ENCODE measurements at regions not wholly inside any gene's neighbourhood (a gene's known extent, or its start where the extent isn't known, plus 50 kb on each side); places are given as distances from the start of the nearest gene placed in this dataset.

DNA sequence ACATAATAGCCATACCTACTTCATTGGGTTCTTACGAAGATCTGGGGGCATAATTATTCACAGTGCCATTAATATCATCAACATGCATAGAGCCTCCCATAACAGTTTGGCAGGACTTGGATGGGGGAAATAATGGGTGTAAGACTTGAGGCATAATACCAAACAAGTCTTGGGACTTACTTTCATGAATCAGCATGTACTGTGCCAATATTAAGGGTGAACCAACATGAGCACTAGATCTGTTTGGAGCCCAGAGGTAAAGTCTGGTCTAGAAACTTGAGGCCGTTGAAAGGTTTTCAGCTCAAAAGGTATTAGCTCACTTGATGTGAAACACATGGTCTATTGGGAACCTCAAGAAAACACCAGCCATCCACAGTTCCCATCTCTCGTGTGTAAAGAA, 56.7 kb upstream of the ZC3H11B start:
- ChIA-PET CTCF (no interaction called here), POLR2A (no interaction called here)
- Histone ChIP-seq H3K4me3 (ENCODE audit: low read depth, low read length) (no peak overlapping the region), H3K4me1 (ENCODE audit: control insufficient read depth, insufficient read depth, low read length) (no peaks in the 10 kb centered on the region), H3K36me3 (ENCODE audit: control insufficient read depth in 2 of 2, insufficient read depth in 1 of 2, low read length in 2 of 2) (no peaks in the 10 kb centered on the region), H3K9me3 (ENCODE audit: control insufficient read depth, insufficient read depth, low read depth, low read length) (no peaks in the 10 kb centered on the region), H3K27ac (ENCODE audit: extremely low read depth, low read depth, low read length) (no peak overlapping the region)
- no peak for TF ChIP-seq ZNF521 (tag by site-specific recombination; IDR thresholded peaks at IDR 0.05)
- TF ChIP-seq PRDM1 (tag by site-specific recombination; IDR thresholded peaks at IDR 0.05) = no peak
- TF ChIP-seq HOXC10 (CRISPR knock-in tag; IDR thresholded peaks at IDR 0.05) = no peak
- no peak for TF ChIP-seq ZBTB48 (tag by site-specific recombination; IDR thresholded peaks at IDR 0.05)
- TF ChIP-seq ZNF514 (tag by site-specific recombination; IDR thresholded peaks at IDR 0.05) = no peak
- TF ChIP-seq SP2 (tag by site-specific recombination; IDR thresholded peaks at IDR 0.05) = no peak
- TF ChIP-seq ZNF768 (tag by site-specific recombination; IDR thresholded peaks at IDR 0.05) = no peak
- no peak for TF ChIP-seq ZNF785 (tag by site-specific recombination; IDR thresholded peaks at IDR 0.05)
- no peak for TF ChIP-seq ZNF404 (tag by site-specific recombination; IDR thresholded peaks at IDR 0.05)
- no peak for TF ChIP-seq ZNF629 (tag by site-specific recombination; IDR thresholded peaks at IDR 0.05)
- TF ChIP-seq ZNF10 (tag by site-specific recombination; IDR thresholded peaks at IDR 0.05) = no peak
- TF ChIP-seq ZNF211 (tag by site-specific recombination; IDR thresholded peaks at IDR 0.05; ENCODE audit: low read depth) = no peak
- no peak for TF ChIP-seq MZF1 (tag by site-specific recombination; IDR thresholded peaks at IDR 0.05; ENCODE audit: borderline replicate concordance)
- no peak for TF ChIP-seq ZNF830 (tag by site-specific recombination; IDR thresholded peaks at IDR 0.05; ENCODE audit: low read depth)
- TF ChIP-seq ZNF76 (tag by site-specific recombination; IDR thresholded peaks at IDR 0.05; ENCODE audit: borderline replicate concordance, low read depth) = no peak

DNA sequence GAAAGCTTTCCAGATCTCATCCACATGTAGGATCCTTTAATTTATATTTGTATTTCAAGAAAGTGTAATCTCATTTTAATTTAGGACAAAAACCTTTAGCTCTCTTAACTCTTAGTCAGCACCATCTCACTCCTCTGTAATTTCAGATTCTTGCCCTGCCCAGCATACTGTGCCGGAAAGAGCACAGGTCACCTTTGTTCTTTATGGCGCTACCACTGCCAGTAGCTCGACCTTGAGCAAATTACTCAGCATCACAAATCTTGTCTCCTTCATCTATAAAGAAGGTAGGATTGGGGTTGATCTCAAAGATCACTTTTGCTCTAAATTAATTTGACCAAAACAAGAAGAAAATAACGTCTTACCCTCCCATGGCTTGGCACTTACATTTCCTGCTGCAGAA, 56.1 kb upstream of the ZC3H11B start:
- Histone ChIP-seq H3K4me3 (ENCODE audit: low read depth, low read length) (no peak overlapping the region), H3K4me1 (ENCODE audit: control insufficient read depth, insufficient read depth, low read length) (no peaks in the 10 kb centered on the region), H3K36me3 (ENCODE audit: control insufficient read depth in 2 of 2, insufficient read depth in 1 of 2, low read length in 2 of 2) (no peaks in the 10 kb centered on the region), H3K27ac (ENCODE audit: extremely low read depth, low read depth, low read length) (no peak overlapping the region), H3K9me3 (ENCODE audit: control insufficient read depth, insufficient read depth, low read depth, low read length) (no peaks in the 10 kb centered on the region)
- CTCF ChIA-PET = no interaction called here
- POLR2A ChIA-PET = no interaction called here
- TF ChIP-seq, protein P1, sequence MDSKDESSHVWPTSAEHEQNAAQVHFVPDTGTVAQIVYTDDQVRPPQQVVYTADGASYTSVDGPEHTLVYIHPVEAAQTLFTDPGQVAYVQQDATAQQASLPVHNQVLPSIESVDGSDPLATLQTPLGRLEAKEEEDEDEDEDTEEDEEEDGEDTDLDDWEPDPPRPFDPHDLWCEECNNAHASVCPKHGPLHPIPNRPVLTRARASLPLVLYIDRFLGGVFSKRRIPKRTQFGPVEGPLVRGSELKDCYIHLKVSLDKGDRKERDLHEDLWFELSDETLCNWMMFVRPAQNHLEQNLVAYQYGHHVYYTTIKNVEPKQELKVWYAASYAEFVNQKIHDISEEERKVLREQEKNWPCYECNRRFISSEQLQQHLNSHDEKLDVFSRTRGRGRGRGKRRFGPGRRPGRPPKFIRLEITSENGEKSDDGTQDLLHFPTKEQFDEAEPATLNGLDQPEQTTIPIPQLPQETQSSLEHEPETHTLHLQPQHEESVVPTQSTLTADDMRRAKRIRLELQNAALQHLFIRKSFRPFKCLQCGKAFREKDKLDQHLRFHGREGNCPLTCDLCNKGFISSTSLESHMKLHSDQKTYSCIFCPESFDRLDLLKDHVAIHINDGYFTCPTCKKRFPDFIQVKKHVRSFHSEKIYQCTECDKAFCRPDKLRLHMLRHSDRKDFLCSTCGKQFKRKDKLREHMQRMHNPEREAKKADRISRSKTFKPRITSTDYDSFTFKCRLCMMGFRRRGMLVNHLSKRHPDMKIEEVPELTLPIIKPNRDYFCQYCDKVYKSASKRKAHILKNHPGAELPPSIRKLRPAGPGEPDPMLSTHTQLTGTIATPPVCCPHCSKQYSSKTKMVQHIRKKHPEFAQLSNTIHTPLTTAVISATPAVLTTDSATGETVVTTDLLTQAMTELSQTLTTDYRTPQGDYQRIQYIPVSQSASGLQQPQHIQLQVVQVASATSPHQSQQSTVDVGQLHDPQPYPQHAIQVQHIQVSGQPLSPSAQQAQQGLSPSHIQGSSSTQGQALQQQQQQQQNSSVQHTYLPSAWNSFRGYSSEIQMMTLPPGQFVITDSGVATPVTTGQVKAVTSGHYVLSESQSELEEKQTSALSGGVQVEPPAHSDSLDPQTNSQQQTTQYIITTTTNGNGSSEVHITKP (tag by site-specific recombination; IDR thresholded peaks at IDR 0.05) = no peak
- TF ChIP-seq ZSCAN30 (tag by site-specific recombination; IDR thresholded peaks at IDR 0.05) (no peak), ZFP41 (tag by site-specific recombination; IDR thresholded peaks at IDR 0.05; ENCODE audit: borderline replicate concordance) (no peak), ZNF558 (tag by site-specific recombination; IDR thresholded peaks at IDR 0.05) (no peak), ZNF837 (tag by site-specific recombination; IDR thresholded peaks at IDR 0.05) (no peak), GLIS2 (tag by site-specific recombination; IDR thresholded peaks at IDR 0.05) (no peak), ZNF548 (tag by site-specific recombination; IDR thresholded peaks at IDR 0.05) (no peak), ZSCAN16 (tag by site-specific recombination; IDR thresholded peaks at IDR 0.05) (no peak), ZNF114 (tag by site-specific recombination; IDR thresholded peaks at IDR 0.05) (no peak), SCRT2 (tag by site-specific recombination; IDR thresholded peaks at IDR 0.05) (no peak), ZNF830 (tag by site-specific recombination; IDR thresholded peaks at IDR 0.05; ENCODE audit: low read depth) (no peak), ZNF426 (tag by site-specific recombination; IDR thresholded peaks at IDR 0.05) (no peak), ZNF211 (tag by site-specific recombination; IDR thresholded peaks at IDR 0.05; ENCODE audit: low read depth) (no peak), ZNF658 (tag by site-specific recombination; IDR thresholded peaks at IDR 0.05) (no peak), ZNF544 (tag by site-specific recombination; IDR thresholded peaks at IDR 0.05) (no peak), ZXDB (tag by site-specific recombination; IDR thresholded peaks at IDR 0.05) (no peak), ZNF521 (tag by site-specific recombination; IDR thresholded peaks at IDR 0.05) (no peak)
- TF ChIP-seq, protein P2, sequence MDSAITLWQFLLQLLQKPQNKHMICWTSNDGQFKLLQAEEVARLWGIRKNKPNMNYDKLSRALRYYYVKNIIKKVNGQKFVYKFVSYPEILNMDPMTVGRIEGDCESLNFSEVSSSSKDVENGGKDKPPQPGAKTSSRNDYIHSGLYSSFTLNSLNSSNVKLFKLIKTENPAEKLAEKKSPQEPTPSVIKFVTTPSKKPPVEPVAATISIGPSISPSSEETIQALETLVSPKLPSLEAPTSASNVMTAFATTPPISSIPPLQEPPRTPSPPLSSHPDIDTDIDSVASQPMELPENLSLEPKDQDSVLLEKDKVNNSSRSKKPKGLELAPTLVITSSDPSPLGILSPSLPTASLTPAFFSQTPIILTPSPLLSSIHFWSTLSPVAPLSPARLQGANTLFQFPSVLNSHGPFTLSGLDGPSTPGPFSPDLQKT (IDR thresholded peaks at IDR 0.05; ENCODE audit: borderline replicate concordance, low read depth, low read length) = no peak
- TF ChIP-seq, protein P3, sequence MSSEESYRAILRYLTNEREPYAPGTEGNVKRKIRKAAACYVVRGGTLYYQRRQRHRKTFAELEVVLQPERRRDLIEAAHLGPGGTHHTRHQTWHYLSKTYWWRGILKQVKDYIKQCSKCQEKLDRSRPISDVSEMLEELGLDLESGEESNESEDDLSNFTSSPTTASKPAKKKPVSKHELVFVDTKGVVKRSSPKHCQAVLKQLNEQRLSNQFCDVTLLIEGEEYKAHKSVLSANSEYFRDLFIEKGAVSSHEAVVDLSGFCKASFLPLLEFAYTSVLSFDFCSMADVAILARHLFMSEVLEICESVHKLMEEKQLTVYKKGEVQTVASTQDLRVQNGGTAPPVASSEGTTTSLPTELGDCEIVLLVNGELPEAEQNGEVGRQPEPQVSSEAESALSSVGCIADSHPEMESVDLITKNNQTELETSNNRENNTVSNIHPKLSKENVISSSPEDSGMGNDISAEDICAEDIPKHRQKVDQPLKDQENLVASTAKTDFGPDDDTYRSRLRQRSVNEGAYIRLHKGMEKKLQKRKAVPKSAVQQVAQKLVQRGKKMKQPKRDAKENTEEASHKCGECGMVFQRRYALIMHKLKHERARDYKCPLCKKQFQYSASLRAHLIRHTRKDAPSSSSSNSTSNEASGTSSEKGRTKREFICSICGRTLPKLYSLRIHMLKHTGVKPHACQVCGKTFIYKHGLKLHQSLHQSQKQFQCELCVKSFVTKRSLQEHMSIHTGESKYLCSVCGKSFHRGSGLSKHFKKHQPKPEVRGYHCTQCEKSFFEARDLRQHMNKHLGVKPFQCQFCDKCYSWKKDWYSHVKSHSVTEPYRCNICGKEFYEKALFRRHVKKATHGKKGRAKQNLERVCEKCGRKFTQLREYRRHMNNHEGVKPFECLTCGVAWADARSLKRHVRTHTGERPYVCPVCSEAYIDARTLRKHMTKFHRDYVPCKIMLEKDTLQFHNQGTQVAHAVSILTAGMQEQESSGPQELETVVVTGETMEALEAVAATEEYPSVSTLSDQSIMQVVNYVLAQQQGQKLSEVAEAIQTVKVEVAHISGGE (tag by site-specific recombination; conservative IDR thresholded peaks at IDR 0.05; ENCODE audit: low read depth) = no peak
